HEK293 (cell line): ENCODE measurements at regions not wholly inside any gene's neighbourhood (a gene's known extent, or its start where the extent isn't known, plus 50 kb on each side); places are given as distances from the start of the nearest gene placed in this dataset.
"Not testable (repeated sequence)": the region's sequence is repeated elsewhere in the genome, so short reads cannot be mapped to it uniquely, and the experiment has no call there.

Experiments used
- YY1 ChIP-seq: fragments of 450-650 bp; formaldehyde crosslinking; IDR thresholded peaks from 2 replicates; pipeline ENCODE4 v1.5.1; 2018; ENCODE audit warnings: missing biosample characterization, missing genetic modification characterization
- ZNF10 ChIP-seq: fragments of 450-650 bp; formaldehyde crosslinking; IDR thresholded peaks from 2 replicates; pipeline ENCODE4 v1.5.1; 2017; ENCODE audit warnings: missing biosample characterization, missing genetic modification characterization
- ZNF24 ChIP-seq: fragments of 450-650 bp; formaldehyde crosslinking; IDR thresholded peaks from 2 replicates; pipeline ENCODE4 v1.5.1; 2016; ENCODE audit warnings: missing biosample characterization, missing genetic modification characterization
- TF ChIP-seq, protein P1 (sequence below): fragments of 450-650 bp; formaldehyde crosslinking; IDR thresholded peaks from 2 replicates; pipeline ENCODE4 v1.5.1; 2016; ENCODE audit warnings: missing biosample characterization, missing genetic modification characterization

DNA sequence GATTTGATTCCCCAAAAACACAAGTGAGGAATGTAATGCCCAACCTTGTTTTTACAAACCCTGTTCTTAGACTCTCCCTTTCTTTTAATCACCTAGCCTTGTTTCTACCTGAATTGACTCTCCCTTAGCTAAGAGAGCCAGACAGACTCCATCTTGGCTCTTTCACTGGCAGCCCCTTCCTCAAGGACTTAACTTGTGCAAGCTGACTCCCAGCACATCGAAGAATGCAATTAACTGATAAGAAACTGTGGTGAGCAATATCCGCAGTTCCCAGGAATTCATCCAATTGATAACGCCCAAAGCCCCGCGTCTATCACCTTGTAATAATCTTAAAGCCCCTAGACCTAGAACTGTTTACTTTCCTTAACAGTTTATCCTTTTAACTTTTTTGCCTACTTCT is 120.2 kb upstream of the DEFB108B start:
- TF ChIP-seq, protein P1, sequence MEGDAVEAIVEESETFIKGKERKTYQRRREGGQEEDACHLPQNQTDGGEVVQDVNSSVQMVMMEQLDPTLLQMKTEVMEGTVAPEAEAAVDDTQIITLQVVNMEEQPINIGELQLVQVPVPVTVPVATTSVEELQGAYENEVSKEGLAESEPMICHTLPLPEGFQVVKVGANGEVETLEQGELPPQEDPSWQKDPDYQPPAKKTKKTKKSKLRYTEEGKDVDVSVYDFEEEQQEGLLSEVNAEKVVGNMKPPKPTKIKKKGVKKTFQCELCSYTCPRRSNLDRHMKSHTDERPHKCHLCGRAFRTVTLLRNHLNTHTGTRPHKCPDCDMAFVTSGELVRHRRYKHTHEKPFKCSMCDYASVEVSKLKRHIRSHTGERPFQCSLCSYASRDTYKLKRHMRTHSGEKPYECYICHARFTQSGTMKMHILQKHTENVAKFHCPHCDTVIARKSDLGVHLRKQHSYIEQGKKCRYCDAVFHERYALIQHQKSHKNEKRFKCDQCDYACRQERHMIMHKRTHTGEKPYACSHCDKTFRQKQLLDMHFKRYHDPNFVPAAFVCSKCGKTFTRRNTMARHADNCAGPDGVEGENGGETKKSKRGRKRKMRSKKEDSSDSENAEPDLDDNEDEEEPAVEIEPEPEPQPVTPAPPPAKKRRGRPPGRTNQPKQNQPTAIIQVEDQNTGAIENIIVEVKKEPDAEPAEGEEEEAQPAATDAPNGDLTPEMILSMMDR (tag by site-specific recombination) = not testable (repeated sequence)
- not testable (repeated sequence) for TF ChIP-seq YY1 (tag by site-specific recombination); ZNF10; ZNF24 (tag by site-specific recombination)
